Hepatocyte (in vitro differentiated cells): ENCODE measurements at regions not wholly inside any gene's neighbourhood (a gene's known extent, or its start where the extent isn't known, plus 50 kb on each side); places are given as distances from the start of the nearest gene placed in this dataset.

Experiments used
- DNase-seq: peaks from one replicate; pipeline ENCODE4 v3.0.0-alpha.2; 2016; ENCODE audit warnings: low spot score
- H2AFZ ChIP-seq: fragments of 200-600 bp; sonication (generic); 2 replicates; pipeline ENCODE4 v1.6.0; 2016; ENCODE audit warnings: antibody characterized with exemption, mild to moderate bottlenecking
- H3K27ac ChIP-seq: fragments of 200-600 bp; sonication (generic); 2 replicates; pipeline ENCODE4 v1.5.1; 2016; ENCODE audit warnings: mild to moderate bottlenecking
- H3K27me3 ChIP-seq: fragments of 200-600 bp; sonication (generic); 2 replicates; pipeline ENCODE4 v1.6.1; 2016
- H3K36me3 ChIP-seq: fragments of 200-600 bp; sonication (generic); replicated peaks from 2 replicates; pipeline ENCODE4 v1.5.1; 2016; ENCODE audit warnings: low read depth; ENCODE audit not compliant: insufficient read depth
- H3K4me1 ChIP-seq: fragments of 200-600 bp; sonication (generic); 2 replicates; pipeline ENCODE4 v1.5.1; 2016; ENCODE audit warnings: mild to moderate bottlenecking, moderate library complexity; ENCODE audit not compliant: insufficient read depth
- H3K4me2 ChIP-seq: fragments of 200-600 bp; sonication (generic); 2 replicates; pipeline ENCODE4 v1.6.0; 2016
- H3K4me3 ChIP-seq: fragments of 200-600 bp; sonication (generic); 2 replicates; pipeline ENCODE4 v1.5.1; 2016; ENCODE audit warnings: mild to moderate bottlenecking
- H3K79me2 ChIP-seq: fragments of 200-600 bp; sonication (generic); 2 replicates; pipeline ENCODE4 v1.6.0; 2017; ENCODE audit warnings: mild to moderate bottlenecking
- H3K9me2 ChIP-seq: fragments of 200-600 bp; sonication (generic); replicated peaks from 2 replicates; pipeline ENCODE4 v1.6.0; 2017; ENCODE audit warnings: mild to moderate bottlenecking; ENCODE audit not compliant: insufficient read depth
- H3K9me3 ChIP-seq: fragments of 200-600 bp; sonication (generic); 2 replicates; pipeline ENCODE4 v1.5.1; 2016; ENCODE audit warnings: low read depth, mild to moderate bottlenecking
- H4K20me1 ChIP-seq: fragments of 200-600 bp; sonication (generic); 2 replicates; pipeline ENCODE4 v1.6.0; 2016; ENCODE audit warnings: mild to moderate bottlenecking; ENCODE audit not compliant: insufficient read depth, poor library complexity, severe bottlenecking
- EZH2 ChIP-seq: fragments of 200-600 bp; sonication (generic); IDR thresholded peaks from 2 replicates; pipeline ENCODE4 v1.6.1; 2016; ENCODE audit warnings: antibody characterized with exemption, mild to moderate bottlenecking, borderline replicate concordance
- EZH2phosphoT487 ChIP-seq: fragments of 200-600 bp; sonication (generic); IDR thresholded peaks from one replicate; pipeline ENCODE4 v1.6.1; 2018; ENCODE audit warnings: antibody characterized with exemption, mild to moderate bottlenecking, low read depth, moderate library complexity; ENCODE audit not compliant: unreplicated experiment, severe bottlenecking
- WGBS: methylation state at CpG from one replicate; pipeline ENCODE4 v1.1.6; 2016; ENCODE audit warnings: low lambda C conversion rate; ENCODE audit errors: missing lambda C conversion rate; 5-methylcytosine and 5-hydroxymethylcytosine counted together
- TF ChIP-seq, protein P1 (sequence below): fragments of 200-600 bp; sonication (generic); IDR thresholded peaks from 2 replicates; pipeline ENCODE4 v1.5.1; 2016; ENCODE audit warnings: antibody characterized with exemption, mild to moderate bottlenecking; ENCODE audit not compliant: poor library complexity

DNA sequence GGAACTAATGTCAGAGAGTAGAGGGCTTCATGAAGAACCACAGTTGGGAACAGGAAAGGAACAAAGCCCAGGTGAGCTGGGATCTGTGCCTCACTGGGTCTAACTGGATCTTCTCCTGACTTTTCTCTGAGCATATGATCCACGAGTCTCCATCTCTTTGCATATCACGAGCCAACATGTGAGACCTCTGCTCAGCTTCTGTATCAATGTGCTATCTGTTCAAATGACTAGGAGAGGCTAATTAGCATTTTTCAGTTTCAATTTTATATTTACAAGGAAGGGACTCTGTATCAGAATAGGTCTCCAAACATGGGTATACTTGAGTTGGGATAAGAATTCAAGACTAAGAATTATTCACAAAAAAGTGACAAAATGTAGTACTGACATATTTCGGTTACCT is 73.8 kb upstream of the SGCD start:
- 99% methylated on average over 3 of the region's 3 CpGs for WGBS
- TF ChIP-seq, protein P1, sequence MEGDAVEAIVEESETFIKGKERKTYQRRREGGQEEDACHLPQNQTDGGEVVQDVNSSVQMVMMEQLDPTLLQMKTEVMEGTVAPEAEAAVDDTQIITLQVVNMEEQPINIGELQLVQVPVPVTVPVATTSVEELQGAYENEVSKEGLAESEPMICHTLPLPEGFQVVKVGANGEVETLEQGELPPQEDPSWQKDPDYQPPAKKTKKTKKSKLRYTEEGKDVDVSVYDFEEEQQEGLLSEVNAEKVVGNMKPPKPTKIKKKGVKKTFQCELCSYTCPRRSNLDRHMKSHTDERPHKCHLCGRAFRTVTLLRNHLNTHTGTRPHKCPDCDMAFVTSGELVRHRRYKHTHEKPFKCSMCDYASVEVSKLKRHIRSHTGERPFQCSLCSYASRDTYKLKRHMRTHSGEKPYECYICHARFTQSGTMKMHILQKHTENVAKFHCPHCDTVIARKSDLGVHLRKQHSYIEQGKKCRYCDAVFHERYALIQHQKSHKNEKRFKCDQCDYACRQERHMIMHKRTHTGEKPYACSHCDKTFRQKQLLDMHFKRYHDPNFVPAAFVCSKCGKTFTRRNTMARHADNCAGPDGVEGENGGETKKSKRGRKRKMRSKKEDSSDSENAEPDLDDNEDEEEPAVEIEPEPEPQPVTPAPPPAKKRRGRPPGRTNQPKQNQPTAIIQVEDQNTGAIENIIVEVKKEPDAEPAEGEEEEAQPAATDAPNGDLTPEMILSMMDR, result no peak
- no peak for TF ChIP-seq EZH2
- no peak for TF ChIP-seq EZH2phosphoT487
- no peaks in the 10 kb centered on the region for H3K36me3 ChIP-seq

DNA sequence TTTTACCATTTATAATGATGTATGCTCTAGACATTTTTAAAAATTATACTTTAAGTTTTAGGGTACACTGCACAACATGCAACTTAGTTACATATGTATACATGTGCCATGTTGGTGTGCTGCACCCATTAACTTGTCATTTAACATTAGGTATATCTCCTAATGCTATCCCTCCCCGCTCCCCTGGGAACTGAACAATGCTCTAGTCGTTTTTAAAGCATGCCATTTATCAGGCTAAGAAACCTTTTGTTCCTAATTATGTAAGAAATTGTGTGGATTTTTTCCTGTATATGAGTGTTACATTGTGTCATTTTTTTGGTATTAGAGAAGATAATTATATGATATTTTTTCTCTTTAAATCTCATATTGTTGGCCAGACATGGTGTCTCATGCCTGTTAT is 72.8 kb upstream of the SGCD start:
- TF ChIP-seq EZH2phosphoT487 (no peak), EZH2 (no peak)
- TF ChIP-seq, protein P1, result no peak

More for the DNA sequence above, 73.8 kb upstream of the SGCD start:
- no peak for DNase-seq
- H3K79me2 ChIP-seq, result no peaks in the 10 kb centered on the region
- no peaks in the 10 kb centered on the region for H3K9me3 ChIP-seq
- H3K9me2 ChIP-seq, result no peaks in the 10 kb centered on the region
- no peak overlapping the region for H3K4me3 ChIP-seq
- H3K27ac ChIP-seq, result no peak overlapping the region
- no peak overlapping the region for H2AFZ ChIP-seq
- H3K27me3 ChIP-seq, result no peaks in the 10 kb centered on the region
- no peaks in the 10 kb centered on the region for H3K4me1 ChIP-seq
- H3K4me2 ChIP-seq, result no peak overlapping the region
- no peaks in the 10 kb centered on the region for H4K20me1 ChIP-seq

DNA sequence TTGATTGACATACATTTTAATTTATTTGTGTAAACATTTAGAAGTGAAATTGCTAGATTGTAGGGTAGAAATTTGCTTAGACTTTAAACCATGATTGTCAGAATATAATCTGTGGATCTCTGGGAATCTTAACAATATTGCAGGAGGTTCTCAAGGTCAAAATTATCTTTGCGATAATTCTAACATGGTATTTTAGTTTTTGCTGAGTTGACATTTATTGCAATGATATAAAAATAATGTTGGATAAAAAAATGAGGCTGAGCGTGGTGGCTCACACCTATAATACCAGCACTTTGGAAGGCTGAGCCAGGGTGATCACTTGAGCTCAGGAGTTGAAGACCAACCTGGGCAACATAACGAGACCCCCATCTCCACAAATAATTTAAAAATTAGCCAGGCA is 70.3 kb upstream of the SGCD start:
- Histone ChIP-seq H3K4me1 (no peaks in the 10 kb centered on the region), H3K4me3 (no peak overlapping the region), H3K27me3 (no peaks in the 10 kb centered on the region), H3K79me2 (no peaks in the 10 kb centered on the region), H3K9me2 (no peaks in the 10 kb centered on the region), H3K9me3 (no peaks in the 10 kb centered on the region), H3K27ac (no peak overlapping the region), H3K4me2 (no peak overlapping the region), H4K20me1 (no peaks in the 10 kb centered on the region), H3K36me3 (no peaks in the 10 kb centered on the region), H2AFZ (no peak overlapping the region)
- DNase-seq, result no peak
- WGBS, result 98% methylated on average over 3 of the region's 3 CpGs
- TF ChIP-seq EZH2, result no peak
- TF ChIP-seq, protein P1, result no peak
- no peak for TF ChIP-seq EZH2phosphoT487

More for the DNA sequence above, 72.8 kb upstream of the SGCD start:
- no peaks in the 10 kb centered on the region for H3K9me2 ChIP-seq
- H3K4me1 ChIP-seq, result no peaks in the 10 kb centered on the region
- no peaks in the 10 kb centered on the region for H3K79me2 ChIP-seq
- H3K4me2 ChIP-seq, result no peak overlapping the region
- DNase-seq, result no peak
- H3K9me3 ChIP-seq, result no peaks in the 10 kb centered on the region
- 48% methylated on average over 2 of the region's 2 CpGs for WGBS
- no peaks in the 10 kb centered on the region for H4K20me1 ChIP-seq
- H3K36me3 ChIP-seq, result no peaks in the 10 kb centered on the region
- H3K27ac ChIP-seq, result no peak overlapping the region
- no peak overlapping the region for H3K4me3 ChIP-seq
- H3K27me3 ChIP-seq, result no peaks in the 10 kb centered on the region
- no peak overlapping the region for H2AFZ ChIP-seq

DNA sequence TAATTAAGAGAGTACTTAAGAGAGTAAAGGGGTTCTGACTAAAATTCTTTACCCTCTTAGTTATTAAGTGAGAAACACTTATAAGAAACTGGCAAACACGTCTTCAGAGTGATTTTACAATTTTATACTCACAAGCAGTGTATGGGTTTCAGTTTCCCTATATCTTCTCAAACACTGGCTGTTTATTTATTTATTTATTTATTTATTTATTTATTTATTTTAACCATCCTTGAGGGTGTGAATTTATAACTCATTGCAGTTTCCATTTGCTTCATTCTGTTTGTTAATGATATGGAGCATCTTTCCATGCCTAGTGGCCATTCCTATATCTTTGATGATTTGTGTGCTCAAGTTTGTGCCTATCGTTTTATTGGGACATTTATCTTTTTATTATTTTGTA is 68.0 kb upstream of the SGCD start:
- Histone ChIP-seq H3K4me1 (no peaks in the 10 kb centered on the region), H3K27me3 (no peaks in the 10 kb centered on the region), H3K36me3 (no peaks in the 10 kb centered on the region), H3K9me3 (no peaks in the 10 kb centered on the region), H3K27ac (no peak overlapping the region), H3K9me2 (no peaks in the 10 kb centered on the region), H2AFZ (no peak overlapping the region), H4K20me1 (no peaks in the 10 kb centered on the region), H3K79me2 (no peaks in the 10 kb centered on the region), H3K4me3 (no peak overlapping the region), H3K4me2 (no peak overlapping the region)
- TF ChIP-seq, protein P1, result no peak
- no peak for TF ChIP-seq EZH2phosphoT487
- no peak for TF ChIP-seq EZH2
- WGBS, result 88% methylated on average over 2 of the region's 2 CpGs
- no peak for DNase-seq
